Mammary epithelial cell (primary cell): ENCODE measurements at regions not wholly inside any gene's neighbourhood (a gene's known extent, or its start where the extent isn't known, plus 50 kb on each side); places are given as distances from the start of the nearest gene placed in this dataset.

Experiments
- CTCF ChIP-seq, 2 donors: IDR thresholded peaks in 1 of 2; conservative IDR thresholded peaks in 1 of 2; 2 replicates each; pipeline ENCODE4 v1.5.1; 2011 to 2012; ENCODE audit warnings: inconsistent platforms in 2 of 2, low read length in 2 of 2, mild to moderate bottlenecking in 2 of 2, control low read depth in 1 of 2, low read depth in 1 of 2; ENCODE audit not compliant: insufficient read depth in 1 of 2; ENCODE audit errors: extremely low read depth in 1 of 2
- EZH2 ChIP-seq: IDR thresholded peaks from 2 replicates; pipeline ENCODE4 v1.6.1; 2012; ENCODE audit warnings: low read length, inconsistent platforms, borderline replicate concordance

- TF ChIP-seq CTCF (conservative IDR thresholded peaks at IDR 0.05 in 1 of 2, IDR thresholded peaks at IDR 0.05 in 1 of 2; ENCODE audit: extremely low read depth in 1 of 2, insufficient read depth in 1 of 2, low read depth in 1 of 2, low read length in 2 of 2) (no peak), EZH2 (no peak)
Measured at GRCh38 chr4:13944095-13944511, 316.6 kb upstream of the BOD1L1 start.
